ENCODE measurements at regions not wholly inside any gene's neighbourhood (a gene's known extent, or its start where the extent isn't known, plus 50 kb on each side); places are given as distances from the start of the nearest gene placed in this dataset.

GRCh38 chr12:75600146-75600545, 88.7 kb upstream of the KRR1 start:
- TF ChIP-seq POLR2A (IDR thresholded peaks at IDR 0.05; ENCODE audit: low read length) (no peak), GATA1 (IDR thresholded peaks at IDR 0.05; ENCODE audit: low read depth, low read length) (no peak)
